HEK293 (cell line): ENCODE measurements at regions not wholly inside any gene's neighbourhood (a gene's known extent, or its start where the extent isn't known, plus 50 kb on each side); places are given as distances from the start of the nearest gene placed in this dataset.

Experiments
- CTCF ChIA-PET: fragments of 350-600 bp; formaldehyde crosslinking; extraction: SDS; loops from one replicate; lab custom pipeline; 2021; ENCODE audit warnings: antibody characterized with exemption; lab: Yijun Ruan, JAX
- POLR2A ChIA-PET: fragments of 300-600 bp; formaldehyde crosslinking; extraction: SDS; loops from one replicate; lab custom pipeline; 2020; ENCODE audit warnings: antibody characterized with exemption, inconsistent platforms; lab: Yijun Ruan, JAX
- H3K27ac ChIP-seq: fragments of 200-500 bp; sonication (Bioruptor generic); 2 replicates; pipeline ENCODE4 v1.5.1; 2014; ENCODE audit warnings: low read depth, low read length, control low read depth, inconsistent platforms; ENCODE audit errors: extremely low read depth
- H3K36me3 ChIP-seq, 2 experiments: fragments of 200-500 bp in 1 of 2; sonication (Bioruptor generic) in 1 of 2; 1 replicate in 1 of 2; 2 replicates in 1 of 2; pipeline ENCODE4 v1.5.1; 2014 to 2017; ENCODE audit warnings: inconsistent platforms in 2 of 2, low read length in 2 of 2; ENCODE audit not compliant: control insufficient read depth in 2 of 2, insufficient read depth in 1 of 2
- H3K4me1 ChIP-seq: fragments of 200-500 bp; sonication (Bioruptor generic); 2 replicates; pipeline ENCODE4 v1.5.1; 2014; ENCODE audit warnings: mild to moderate bottlenecking, low read length, inconsistent platforms; ENCODE audit not compliant: control insufficient read depth, insufficient read depth
- H3K4me3 ChIP-seq: 2 replicates; pipeline ENCODE4 v1.5.1; 2011; ENCODE audit warnings: low read depth, mild to moderate bottlenecking, control low read depth, low read length, moderate library complexity
- H3K9me3 ChIP-seq: fragments of 200-500 bp; sonication (Bioruptor generic); 2 replicates; pipeline ENCODE4 v1.5.1; 2014; ENCODE audit warnings: low read depth, low read length, inconsistent platforms; ENCODE audit not compliant: control insufficient read depth, insufficient read depth
- BCL11A ChIP-seq: fragments of 450-650 bp; formaldehyde crosslinking; IDR thresholded peaks from 2 replicates; pipeline ENCODE4 v1.5.1; 2016; ENCODE audit warnings: low read depth, missing biosample characterization, missing genetic modification characterization
- INSM2 ChIP-seq: fragments of 450-650 bp; formaldehyde crosslinking; IDR thresholded peaks from 2 replicates; pipeline ENCODE4 v1.5.1; 2016; ENCODE audit warnings: missing biosample characterization, missing genetic modification characterization
- KLF17 ChIP-seq: fragments of 450-650 bp; formaldehyde crosslinking; IDR thresholded peaks from 2 replicates; pipeline ENCODE4 v1.5.1; 2016; ENCODE audit warnings: missing biosample characterization, missing genetic modification characterization
- PRDM2 ChIP-seq: fragments of 450-650 bp; formaldehyde crosslinking; IDR thresholded peaks from 2 replicates; pipeline ENCODE4 v1.5.1; 2016; ENCODE audit warnings: missing biosample characterization, missing genetic modification characterization, borderline replicate concordance
- SCRT1 ChIP-seq: fragments of 450-650 bp; formaldehyde crosslinking; IDR thresholded peaks from 2 replicates; pipeline ENCODE4 v1.5.1; 2016; ENCODE audit warnings: missing biosample characterization, missing genetic modification characterization, borderline replicate concordance
- SCRT2 ChIP-seq: fragments of 450-650 bp; formaldehyde crosslinking; IDR thresholded peaks from 2 replicates; pipeline ENCODE4 v1.5.1; 2016; ENCODE audit warnings: missing biosample characterization, missing genetic modification characterization
- SP7 ChIP-seq: fragments of 450-650 bp; formaldehyde crosslinking; IDR thresholded peaks from 2 replicates; pipeline ENCODE4 v1.5.1; 2016; ENCODE audit warnings: missing biosample characterization, missing genetic modification characterization
- ZFP3 ChIP-seq: fragments of 450-650 bp; formaldehyde crosslinking; IDR thresholded peaks from 2 replicates; pipeline ENCODE4 v1.5.1; 2016; ENCODE audit warnings: low read depth, missing biosample characterization, missing genetic modification characterization
- ZNF175 ChIP-seq: fragments of 450-650 bp; formaldehyde crosslinking; IDR thresholded peaks from 2 replicates; pipeline ENCODE4 v1.5.1; 2016; ENCODE audit warnings: missing biosample characterization, missing genetic modification characterization
- ZNF391 ChIP-seq: fragments of 450-650 bp; formaldehyde crosslinking; IDR thresholded peaks from 2 replicates; pipeline ENCODE4 v1.5.1; 2016; ENCODE audit warnings: low read depth, missing biosample characterization, missing genetic modification characterization, borderline replicate concordance
- ZNF398 ChIP-seq: fragments of 450-650 bp; formaldehyde crosslinking; IDR thresholded peaks from 2 replicates; pipeline ENCODE4 v1.5.1; 2017; ENCODE audit warnings: missing biosample characterization, missing genetic modification characterization
- ZNF433 ChIP-seq: fragments of 450-650 bp; formaldehyde crosslinking; IDR thresholded peaks from 2 replicates; pipeline ENCODE4 v1.5.1; 2016; ENCODE audit warnings: missing biosample characterization, missing genetic modification characterization, low read depth
- ZNF449 ChIP-seq: fragments of 450-650 bp; formaldehyde crosslinking; IDR thresholded peaks from 2 replicates; pipeline ENCODE4 v1.5.1; 2017; ENCODE audit warnings: missing biosample characterization, mild to moderate bottlenecking, missing genetic modification characterization, moderate library complexity
- ZNF544 ChIP-seq: fragments of 450-650 bp; formaldehyde crosslinking; IDR thresholded peaks from 2 replicates; pipeline ENCODE4 v1.5.0; 2017; ENCODE audit warnings: missing biosample characterization, missing genetic modification characterization
- ZNF571 ChIP-seq: fragments of 450-650 bp; formaldehyde crosslinking; IDR thresholded peaks from 2 replicates; pipeline ENCODE4 v1.5.0; 2017; ENCODE audit warnings: missing biosample characterization, missing genetic modification characterization
- ZNF624 ChIP-seq: fragments of 450-650 bp; formaldehyde crosslinking; IDR thresholded peaks from 2 replicates; pipeline ENCODE4 v1.5.1; 2017; ENCODE audit warnings: missing biosample characterization, missing genetic modification characterization
- ZNF626 ChIP-seq: fragments of 450-650 bp; sonication (Bioruptor Pico); formaldehyde crosslinking; IDR thresholded peaks from 2 replicates; pipeline ENCODE4 v1.5.1; 2018; ENCODE audit warnings: missing biosample characterization, missing genetic modification characterization, inconsistent platforms
- ZNF658 ChIP-seq: fragments of 450-650 bp; formaldehyde crosslinking; IDR thresholded peaks from 2 replicates; pipeline ENCODE4; 2016; ENCODE audit warnings: missing biosample characterization, missing genetic modification characterization
- ZNF791 ChIP-seq: fragments of 450-650 bp; formaldehyde crosslinking; IDR thresholded peaks from 2 replicates; pipeline ENCODE4 v1.5.1; 2016; ENCODE audit warnings: missing biosample characterization, missing genetic modification characterization
- ZXDB ChIP-seq: fragments of 450-650 bp; formaldehyde crosslinking; IDR thresholded peaks from 2 replicates; pipeline ENCODE4 v1.5.1; 2016; ENCODE audit warnings: missing biosample characterization, missing genetic modification characterization

- no peak for TF ChIP-seq SCRT1 (tag by site-specific recombination)
- TF ChIP-seq KLF17 (tag by site-specific recombination) = no peak
Measured at GRCh38 chr3:86748015-86748414, 242.9 kb downstream of the VGLL3 start (continued).

GRCh38 chr3:86744051-86744450 is 246.9 kb downstream of the VGLL3 start:
- POLR2A ChIA-PET = no interaction called here
- no peaks in the 10 kb centered on the region for H3K36me3 ChIP-seq
- CTCF ChIA-PET = no interaction called here

More at GRCh38 chr3:86744051-86744450, 246.9 kb downstream of the VGLL3 start:
- H3K4me1 ChIP-seq = no peaks in the 10 kb centered on the region
- H3K4me3 ChIP-seq = no peak overlapping the region
- TF ChIP-seq SP7 (tag by site-specific recombination) = no peak
- TF ChIP-seq ZNF658 (tag by site-specific recombination) = no peak
- no peak for TF ChIP-seq ZNF626 (tag by site-specific recombination)
- TF ChIP-seq ZNF449 = no peak
- no peak for TF ChIP-seq ZNF791
- no peak for TF ChIP-seq ZNF398 (tag by site-specific recombination)
- TF ChIP-seq BCL11A (tag by site-specific recombination) = no peak
- TF ChIP-seq PRDM2 (tag by site-specific recombination) = no peak
- no peak for TF ChIP-seq SCRT2 (tag by site-specific recombination)
- TF ChIP-seq ZNF433 (tag by site-specific recombination) = no peak
- no peak for TF ChIP-seq ZXDB
- no peak for TF ChIP-seq ZNF544 (tag by site-specific recombination)
- TF ChIP-seq ZFP3 (tag by site-specific recombination) = no peak
- TF ChIP-seq ZNF391 (tag by site-specific recombination) = no peak
- TF ChIP-seq INSM2 (tag by site-specific recombination) = no peak
- TF ChIP-seq ZNF571 (tag by site-specific recombination) = no peak
- no peak for TF ChIP-seq ZNF624 (tag by site-specific recombination)
- no peak for TF ChIP-seq ZNF175 (tag by site-specific recombination)
- H3K9me3 ChIP-seq = no peaks in the 10 kb centered on the region
- no peak overlapping the region for H3K27ac ChIP-seq
